ENCODE measurements at regions not wholly inside any gene's neighbourhood (a gene's known extent, or its start where the extent isn't known, plus 50 kb on each side); places are given as distances from the start of the nearest gene placed in this dataset.
"Not testable (repeated sequence)": the region's sequence is repeated elsewhere in the genome, so short reads cannot be mapped to it uniquely, and the experiment has no call there.

DNA sequence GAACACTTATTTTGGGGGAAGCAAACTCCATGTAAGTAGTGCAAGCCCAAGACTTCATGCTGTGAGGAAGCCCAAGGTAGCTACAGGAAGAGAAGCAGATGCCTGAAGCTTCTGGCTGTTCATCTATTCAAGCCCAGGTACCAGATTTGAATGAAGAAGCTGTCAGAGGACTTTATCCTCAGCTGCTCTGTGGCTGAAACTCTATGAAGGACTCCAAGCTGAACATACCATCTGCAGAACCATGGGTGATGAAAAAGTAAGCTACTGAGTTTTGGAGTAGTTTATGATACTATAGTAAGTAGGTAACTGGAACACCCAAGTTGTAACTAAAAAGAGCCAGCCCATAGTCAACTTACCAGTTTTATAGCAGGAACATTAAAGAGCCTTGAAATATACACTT lies 211.6 kb upstream of the TMEM229A start:
- TF ChIP-seq SP1 (CRISPR knock-in tag; conservative IDR thresholded peaks at IDR 0.05); CREB1 (CRISPR knock-in tag; IDR thresholded peaks at IDR 0.05); ZNF121 (CRISPR knock-in tag; IDR thresholded peaks at IDR 0.05); RORB (CRISPR knock-in tag; IDR thresholded peaks at IDR 0.05); IRF2 (CRISPR knock-in tag; IDR thresholded peaks at IDR 0.05; ENCODE audit: borderline replicate concordance, low read depth); TCF7 (CRISPR knock-in tag; IDR thresholded peaks at IDR 0.05; ENCODE audit: low read depth): not testable (repeated sequence)
- TF ChIP-seq, protein P1, sequence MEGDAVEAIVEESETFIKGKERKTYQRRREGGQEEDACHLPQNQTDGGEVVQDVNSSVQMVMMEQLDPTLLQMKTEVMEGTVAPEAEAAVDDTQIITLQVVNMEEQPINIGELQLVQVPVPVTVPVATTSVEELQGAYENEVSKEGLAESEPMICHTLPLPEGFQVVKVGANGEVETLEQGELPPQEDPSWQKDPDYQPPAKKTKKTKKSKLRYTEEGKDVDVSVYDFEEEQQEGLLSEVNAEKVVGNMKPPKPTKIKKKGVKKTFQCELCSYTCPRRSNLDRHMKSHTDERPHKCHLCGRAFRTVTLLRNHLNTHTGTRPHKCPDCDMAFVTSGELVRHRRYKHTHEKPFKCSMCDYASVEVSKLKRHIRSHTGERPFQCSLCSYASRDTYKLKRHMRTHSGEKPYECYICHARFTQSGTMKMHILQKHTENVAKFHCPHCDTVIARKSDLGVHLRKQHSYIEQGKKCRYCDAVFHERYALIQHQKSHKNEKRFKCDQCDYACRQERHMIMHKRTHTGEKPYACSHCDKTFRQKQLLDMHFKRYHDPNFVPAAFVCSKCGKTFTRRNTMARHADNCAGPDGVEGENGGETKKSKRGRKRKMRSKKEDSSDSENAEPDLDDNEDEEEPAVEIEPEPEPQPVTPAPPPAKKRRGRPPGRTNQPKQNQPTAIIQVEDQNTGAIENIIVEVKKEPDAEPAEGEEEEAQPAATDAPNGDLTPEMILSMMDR (IDR thresholded peaks at IDR 0.05), result not testable (repeated sequence)
- TF ChIP-seq, protein P2, sequence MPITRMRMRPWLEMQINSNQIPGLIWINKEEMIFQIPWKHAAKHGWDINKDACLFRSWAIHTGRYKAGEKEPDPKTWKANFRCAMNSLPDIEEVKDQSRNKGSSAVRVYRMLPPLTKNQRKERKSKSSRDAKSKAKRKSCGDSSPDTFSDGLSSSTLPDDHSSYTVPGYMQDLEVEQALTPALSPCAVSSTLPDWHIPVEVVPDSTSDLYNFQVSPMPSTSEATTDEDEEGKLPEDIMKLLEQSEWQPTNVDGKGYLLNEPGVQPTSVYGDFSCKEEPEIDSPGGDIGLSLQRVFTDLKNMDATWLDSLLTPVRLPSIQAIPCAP (CRISPR knock-in tag; IDR thresholded peaks at IDR 0.05), result not testable (repeated sequence)
- TF ChIP-seq, protein P3, sequence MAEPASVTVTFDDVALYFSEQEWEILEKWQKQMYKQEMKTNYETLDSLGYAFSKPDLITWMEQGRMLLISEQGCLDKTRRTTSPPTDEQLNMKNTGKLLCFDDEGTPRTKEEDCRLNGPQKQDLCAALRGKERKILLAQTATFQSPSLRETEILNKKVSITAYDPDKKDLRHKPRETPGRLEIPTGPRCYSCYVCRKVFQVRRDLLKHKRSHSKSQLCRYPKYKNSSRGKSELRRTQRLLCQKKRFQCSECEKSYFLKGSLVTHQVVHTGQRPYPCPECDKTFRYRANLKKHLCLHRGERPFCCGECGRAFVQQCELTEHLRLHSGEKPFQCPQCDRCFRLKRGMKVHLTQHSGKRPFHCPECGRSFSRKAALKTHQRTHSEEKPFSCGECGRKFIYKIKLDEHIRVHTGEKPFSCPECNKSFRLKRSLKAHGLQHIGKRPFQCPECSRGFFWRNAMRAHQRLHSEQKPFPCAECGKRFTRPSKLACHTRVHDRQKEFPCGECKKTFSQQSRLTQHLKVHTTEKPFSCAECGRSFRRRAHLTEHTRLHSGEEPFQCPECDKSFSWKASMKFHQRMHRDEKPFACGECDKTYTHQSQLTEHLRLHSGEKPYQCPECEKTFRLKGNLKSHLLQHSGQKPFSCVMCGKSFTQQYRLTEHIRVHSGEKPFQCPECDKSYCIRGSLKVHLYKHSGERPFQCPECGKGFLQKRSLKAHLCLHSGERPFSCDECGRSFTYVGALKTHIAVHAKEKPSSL (CRISPR knock-in tag; conservative IDR thresholded peaks at IDR 0.05), result not testable (repeated sequence)
- TF ChIP-seq, protein P4, sequence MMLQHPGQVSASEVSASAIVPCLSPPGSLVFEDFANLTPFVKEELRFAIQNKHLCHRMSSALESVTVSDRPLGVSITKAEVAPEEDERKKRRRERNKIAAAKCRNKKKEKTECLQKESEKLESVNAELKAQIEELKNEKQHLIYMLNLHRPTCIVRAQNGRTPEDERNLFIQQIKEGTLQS (CRISPR knock-in tag; conservative IDR thresholded peaks at IDR 0.05), result not testable (repeated sequence)

All from WTC11 (cell line).